Keratinocyte (primary cell): ENCODE measurements at regions not wholly inside any gene's neighbourhood (a gene's known extent, or its start where the extent isn't known, plus 50 kb on each side); places are given as distances from the start of the nearest gene placed in this dataset.

Experiments used
- DNase-seq: peaks from one replicate; pipeline ENCODE4 v3.0.0-alpha.2; 2011; ENCODE audit warnings: low read depth, missing footprints, low spot score
- FAIRE-seq: peaks from 2 replicates; lab custom pipeline; 2011; peaks lifted over from hg19 to GRCh38; lab: Jason Lieb, UNC
- H2AFZ ChIP-seq: 2 replicates; pipeline ENCODE4 v1.6.0; 2012; ENCODE audit warnings: low read length, control low read depth, inconsistent platforms; ENCODE audit not compliant: control insufficient read depth
- H3K27ac ChIP-seq: 2 replicates; pipeline ENCODE4 v1.5.1; 2011; ENCODE audit warnings: low read length; ENCODE audit not compliant: control insufficient read depth, insufficient read depth
- H3K27me3 ChIP-seq: 3 replicates; pipeline ENCODE4 v1.6.0; 2011; ENCODE audit warnings: low read length; ENCODE audit not compliant: control insufficient read depth, insufficient read depth; ENCODE audit errors: extremely low read depth
- H3K36me3 ChIP-seq, 2 experiments: 2 replicates in 1 of 2; 3 replicates in 1 of 2; pipeline ENCODE4 v1.5.1; 2011; ENCODE audit warnings: low read length in 2 of 2, mild to moderate bottlenecking in 1 of 2; ENCODE audit not compliant: control insufficient read depth in 2 of 2, insufficient read depth in 2 of 2; ENCODE audit errors: extremely low read depth in 1 of 2
- H3K4me1 ChIP-seq: 3 replicates; pipeline ENCODE4 v1.5.1; 2011; ENCODE audit warnings: low read length; ENCODE audit not compliant: control insufficient read depth, insufficient read depth; ENCODE audit errors: extremely low read depth
- H3K4me2 ChIP-seq: 3 replicates; pipeline ENCODE4 v1.6.0; 2011; ENCODE audit warnings: low read depth, low read length; ENCODE audit not compliant: control insufficient read depth, insufficient read depth; ENCODE audit errors: extremely low read depth
- H3K4me3 ChIP-seq, 3 experiments: fragments of 200-600 bp in 1 of 3; sonication (generic) in 1 of 3; 2 replicates in 2 of 3; 3 replicates in 1 of 3; pipeline ENCODE4 v1.5.1; 2011 to 2016; ENCODE audit warnings: low read length in 3 of 3, mild to moderate bottlenecking in 3 of 3, control low read depth in 2 of 3, inconsistent platforms in 1 of 3, low read depth in 1 of 3, mixed read lengths in 1 of 3, mixed run types in 1 of 3, moderate library complexity in 1 of 3; ENCODE audit not compliant: control insufficient read depth in 2 of 3, insufficient read depth in 2 of 3; ENCODE audit errors: extremely low read depth in 1 of 3
- H3K79me2 ChIP-seq: 2 replicates; pipeline ENCODE4 v1.6.0; 2012; ENCODE audit warnings: low read length; ENCODE audit not compliant: control insufficient read depth, insufficient read depth
- H3K9ac ChIP-seq: 3 replicates; pipeline ENCODE4 v1.6.0; 2011; ENCODE audit warnings: low read length; ENCODE audit not compliant: control insufficient read depth, insufficient read depth; ENCODE audit errors: extremely low read depth
- H3K9me1 ChIP-seq: 3 replicates; pipeline ENCODE4 v1.6.0; 2011; ENCODE audit warnings: low read length; ENCODE audit not compliant: control insufficient read depth, insufficient read depth; ENCODE audit errors: extremely low read depth
- H3K9me3 ChIP-seq: 2 replicates; pipeline ENCODE4 v1.5.1; 2012; ENCODE audit warnings: low read depth, low read length; ENCODE audit not compliant: control insufficient read depth
- H4K20me1 ChIP-seq: 3 replicates; pipeline ENCODE4 v1.6.0; 2011; ENCODE audit warnings: low read length; ENCODE audit not compliant: control insufficient read depth, insufficient read depth; ENCODE audit errors: extremely low read depth
- CTCF ChIP-seq, 3 experiments: IDR thresholded peaks in 1 of 3; conservative IDR thresholded peaks in 1 of 3; optimal IDR thresholded peaks in 1 of 3; 2 replicates in 2 of 3; 3 replicates in 1 of 3; pipeline versions ENCODE3 to v1.5.1; 2011; ENCODE audit warnings: low read length in 3 of 3, mild to moderate bottlenecking in 3 of 3, moderate library complexity in 2 of 3, control low read depth in 1 of 3, inconsistent platforms in 1 of 3; ENCODE audit not compliant: insufficient read depth in 2 of 3; ENCODE audit errors: extremely low read depth in 1 of 3
- EZH2 ChIP-seq: IDR thresholded peaks from one replicate; pipeline ENCODE4 v1.6.1; 2012; ENCODE audit warnings: inconsistent platforms, mild to moderate bottlenecking, low read length, moderate library complexity
- dilution Hi-C: fragments of 300-500 bp; cut with MboI; formaldehyde crosslinking; loops from one replicate; pipeline ENCODE4 v1.7.0; 2020; ENCODE audit warnings: low sequenced_read_pairs; ENCODE audit not compliant: extremely low pct_ligation_motif_present

GRCh38 chr6:103153016-103153415 lies 1706.7 kb downstream of the HACE1 start:
- no peaks in the 10 kb centered on the region for H3K9me3 ChIP-seq
- dilution Hi-C loops, result no loop called here
- no peak overlapping the region for H3K27ac ChIP-seq
- no peak overlapping the region for H2AFZ ChIP-seq
- H3K27me3 ChIP-seq, result no peaks in the 10 kb centered on the region
- H3K79me2 ChIP-seq, result no peaks in the 10 kb centered on the region
- no peaks in the 10 kb centered on the region for H4K20me1 ChIP-seq
- no peak overlapping the region for H3K4me3 ChIP-seq
- no peak for FAIRE-seq
- H3K4me2 ChIP-seq, result no peak overlapping the region
- no peaks in the 10 kb centered on the region for H3K4me1 ChIP-seq
- no peaks in the 10 kb centered on the region for H3K36me3 ChIP-seq
- DNase-seq, result no peak
- no peaks in the 10 kb centered on the region for H3K9me1 ChIP-seq
- no peak for TF ChIP-seq EZH2
- TF ChIP-seq CTCF (optimal IDR thresholded peaks at IDR 0.05 in 1 of 3, IDR thresholded peaks at IDR 0.05 in 1 of 3, conservative IDR thresholded peaks at IDR 0.05 in 1 of 3; ENCODE audit: extremely low read depth in 1 of 3, insufficient read depth in 2 of 3, low read length in 3 of 3), result no peak
- H3K9ac ChIP-seq, result no peak overlapping the region

- no peak overlapping the region for H3K4me3 ChIP-seq
- no peaks in the 10 kb centered on the region for H3K36me3 ChIP-seq
- H3K27ac ChIP-seq, result no peak overlapping the region
- no peaks in the 10 kb centered on the region for H3K79me2 ChIP-seq
- no peaks in the 10 kb centered on the region for H3K27me3 ChIP-seq
- DNase-seq (no peak), FAIRE-seq (no peak)
- no peaks in the 10 kb centered on the region for H3K9me3 ChIP-seq
- H3K4me2 ChIP-seq, result no peak overlapping the region
- no peak overlapping the region for H3K9ac ChIP-seq
- H4K20me1 ChIP-seq, result no peaks in the 10 kb centered on the region
- no peak overlapping the region for H2AFZ ChIP-seq
- H3K9me1 ChIP-seq, result no peaks in the 10 kb centered on the region
- dilution Hi-C loops, result no loop called here
- no peaks in the 10 kb centered on the region for H3K4me1 ChIP-seq
- TF ChIP-seq CTCF (optimal IDR thresholded peaks at IDR 0.05 in 1 of 3, IDR thresholded peaks at IDR 0.05 in 1 of 3, conservative IDR thresholded peaks at IDR 0.05 in 1 of 3; ENCODE audit: extremely low read depth in 1 of 3, insufficient read depth in 2 of 3, low read length in 3 of 3) (no peak), EZH2 (no peak)
These were observed 1716.8 kb downstream of the HACE1 start for GRCh38 chr6:103142902-103143301.
